K562 (cell line): ENCODE measurements at regions not wholly inside any gene's neighbourhood (a gene's known extent, or its start where the extent isn't known, plus 50 kb on each side); places are given as distances from the start of the nearest gene placed in this dataset.
A peak's percentile ranks its signal among the peaks of the same experiment; 100 is the strongest.

Experiments
- ARID2 ChIP-seq: fragments of 450-650 bp; IDR thresholded peaks from 2 replicates; pipeline ENCODE4 v1.6.1; 2017; ENCODE audit warnings: antibody characterized with exemption, mild to moderate bottlenecking
- ATF3 ChIP-seq, 2 experiments: fragments of 450-650 bp in 1 of 2; sonication (generic) in 1 of 2; formaldehyde crosslinking in 1 of 2; IDR thresholded peaks in 1 of 2; conservative IDR thresholded peaks in 1 of 2; 2 replicates each; pipeline versions ENCODE4 v1.6.1 to v1.8.1; 2016 to 2023; ENCODE audit warnings: mild to moderate bottlenecking in 2 of 2, moderate library complexity in 2 of 2, inconsistent platforms in 1 of 2, missing genetic modification reagents in 1 of 2
- CBFA2T2 ChIP-seq: fragments of 450-650 bp; conservative IDR thresholded peaks from 2 replicates; pipeline ENCODE4 v1.6.1; 2017; ENCODE audit warnings: mild to moderate bottlenecking
- CREB3L1 ChIP-seq: fragments of 450-650 bp; IDR thresholded peaks from 2 replicates; pipeline ENCODE4 v1.6.1; 2014; ENCODE audit warnings: low read depth, mild to moderate bottlenecking, moderate library complexity, borderline replicate concordance
- DACH1 ChIP-seq: fragments of 450-650 bp; IDR thresholded peaks from 2 replicates; pipeline ENCODE4 v1.6.1; 2018; ENCODE audit not compliant: partially characterized antibody
- DIDO1 ChIP-seq: fragments of 450-650 bp; IDR thresholded peaks from 2 replicates; pipeline ENCODE4 v1.6.1; 2016; ENCODE audit warnings: low read depth, missing biosample characterization, missing genetic modification characterization
- DMBX1 ChIP-seq: fragments of 250-450 bp; sonication (Bioruptor Pico); IDR thresholded peaks from 2 replicates; pipeline ENCODE4 v1.8.0; 2022; ENCODE audit warnings: inconsistent platforms, mild to moderate bottlenecking, moderate library complexity, borderline replicate concordance
- FOSL1 ChIP-seq: fragments of 200-800 bp; sonication (Bioruptor generic); conservative IDR thresholded peaks from 2 replicates; pipeline ENCODE4 v1.6.1; 2016; ENCODE audit warnings: missing genetic modification characterization, missing compliant biosample characterization
- GABPA ChIP-seq: fragments of 200-800 bp; sonication (Bioruptor generic); conservative IDR thresholded peaks from 2 replicates; pipeline ENCODE4 v1.6.1; 2016; ENCODE audit warnings: low read depth, missing genetic modification characterization, missing compliant biosample characterization
- HCFC1 ChIP-seq: IDR thresholded peaks from 2 replicates; pipeline ENCODE4 v1.6.1; 2012; ENCODE audit warnings: low read depth, low read length, improper control_type of control experiment
- MAX ChIP-seq: sonication (generic); formaldehyde crosslinking; IDR thresholded peaks from 2 replicates; pipeline ENCODE4 v1.9.0; 2022; ENCODE audit warnings: mild to moderate bottlenecking, missing genetic modification reagents
- NCOA1 ChIP-seq: fragments of 450-650 bp; IDR thresholded peaks from 2 replicates; pipeline ENCODE4 v1.6.1; 2016; ENCODE audit warnings: low read depth
- OTX1 ChIP-seq: fragments of 450-650 bp; formaldehyde crosslinking; IDR thresholded peaks from 2 replicates; pipeline ENCODE4 v1.4.0; 2022; ENCODE audit warnings: mild to moderate bottlenecking
- PHF8 ChIP-seq: fragments of 200-600 bp; sonication (generic); IDR thresholded peaks from 2 replicates; pipeline ENCODE4 v1.6.1; 2012; ENCODE audit warnings: mixed run types, mild to moderate bottlenecking, inconsistent platforms, low read length, moderate library complexity, borderline replicate concordance
- SMARCE1 ChIP-seq: fragments of 450-650 bp; IDR thresholded peaks from 2 replicates; pipeline ENCODE4 v1.7.1; 2016; ENCODE audit warnings: mild to moderate bottlenecking
- TEAD4 ChIP-seq, 2 experiments: sonication (generic) in 1 of 2; formaldehyde crosslinking in 1 of 2; IDR thresholded peaks; 2 replicates each; pipeline versions ENCODE4 v1.6.1 to v1.8.0; 2012 to 2022; ENCODE audit warnings: borderline replicate concordance in 1 of 2, inconsistent platforms in 1 of 2, low read length in 1 of 2, mild to moderate bottlenecking in 1 of 2, missing genetic modification reagents in 1 of 2
- THRB ChIP-seq: fragments of 450-650 bp; formaldehyde crosslinking; conservative IDR thresholded peaks from 2 replicates; pipeline ENCODE4 v1.4.0; 2022; ENCODE audit warnings: mild to moderate bottlenecking, missing genetic modification characterization
- TOE1 ChIP-seq, 2 experiments: fragments of 450-650 bp in 1 of 2; sonication (generic) in 1 of 2; formaldehyde crosslinking in 1 of 2; IDR thresholded peaks; 2 replicates each; pipeline versions ENCODE4 v1.7.1 to v1.8.0; 2016 to 2022; ENCODE audit warnings: borderline replicate concordance in 2 of 2, mild to moderate bottlenecking in 2 of 2, antibody characterized with exemption in 1 of 2, inconsistent platforms in 1 of 2, low read depth in 1 of 2, missing genetic modification reagents in 1 of 2, moderate library complexity in 1 of 2
- TRIM24 ChIP-seq, 2 experiments: fragments of 450-650 bp; IDR thresholded peaks; 2 replicates each; pipeline ENCODE4 v1.6.1; 2016
- XRCC5 ChIP-seq: fragments of 200-400 bp; formaldehyde crosslinking; IDR thresholded peaks from 2 replicates; pipeline ENCODE4 v1.6.1; 2017; ENCODE audit warnings: low read depth, mild to moderate bottlenecking, low read length
- ZBED1 ChIP-seq: IDR thresholded peaks from 2 replicates; pipeline ENCODE4 v1.6.1; 2014
- ZBTB8A ChIP-seq: fragments of 450-650 bp; IDR thresholded peaks from 2 replicates; pipeline ENCODE4 v1.6.1; 2018; ENCODE audit warnings: mild to moderate bottlenecking, moderate library complexity; ENCODE audit not compliant: partially characterized antibody
- ZNF316 ChIP-seq: fragments of 450-650 bp; IDR thresholded peaks from 2 replicates; pipeline ENCODE4 v1.6.1; 2016
- ZNF431 ChIP-seq: sonication (generic); formaldehyde crosslinking; IDR thresholded peaks from 2 replicates; pipeline ENCODE4 v1.8.0; 2022; ENCODE audit warnings: mild to moderate bottlenecking, missing genetic modification reagents

GRCh38 chr1:234546890-234547788 lies 62.8 kb downstream of the IRF2BP2 start (continued):
- peak; percentile 89 for TF ChIP-seq ATF3 (IDR thresholded peaks at IDR 0.05)
- TF ChIP-seq ATF3 (CRISPR knock-in tag; conservative IDR thresholded peaks at IDR 0.05): no peak
- peak; percentile 90 for TF ChIP-seq CBFA2T2
- TF ChIP-seq THRB: peak; percentile 77; the same call in 1 of the 2 replicates
- peak; percentile 57; the same call in 1 of the 2 replicates for TF ChIP-seq FOSL1 (tag)
- no peak for TF ChIP-seq XRCC5
- TF ChIP-seq TEAD4 (IDR thresholded peaks at IDR 0.05; ENCODE audit: low read length): peak; percentile 93
- no peak for TF ChIP-seq TEAD4 (CRISPR knock-in tag; IDR thresholded peaks at IDR 0.05; ENCODE audit: borderline replicate concordance)
- no peak for TF ChIP-seq ZBED1
- TF ChIP-seq DIDO1 (tag): no peak
- TF ChIP-seq MAX (CRISPR knock-in tag): peak; percentile 90
- peak; percentile 56 for TF ChIP-seq DACH1
- peak; percentile 91; the same call in 1 of the 2 replicates for TF ChIP-seq OTX1
- no peak for TF ChIP-seq PHF8
- TF ChIP-seq SMARCE1: peak; percentile 88
- TF ChIP-seq DMBX1 (CRISPR knock-in tag): peak; percentile 88
- no peak for TF ChIP-seq ZNF431 (CRISPR knock-in tag)
- TF ChIP-seq TOE1 (IDR thresholded peaks at IDR 0.05; ENCODE audit: borderline replicate concordance): peak; percentile 65
- TF ChIP-seq TOE1 (CRISPR knock-in tag; IDR thresholded peaks at IDR 0.05; ENCODE audit: borderline replicate concordance, low read depth): no peak
- TF ChIP-seq ZBTB8A: no peak
- peak; percentile 78 for TF ChIP-seq NCOA1
- TF ChIP-seq GABPA (tag): peak; percentile 61
- TF ChIP-seq CREB3L1: 0 out of 2 replicates have a peak, but pooled peaks have one; percentile 19
- peak; percentile 20; the same call in 1 of the 2 replicates for TF ChIP-seq ZNF316
- peak; percentile 87 for TF ChIP-seq TRIM24 (IDR thresholded peaks at IDR 0.05)
- TF ChIP-seq HCFC1: 0 out of 2 replicates have a peak, but pooled peaks have one; percentile 25
- peak; percentile 64 for TF ChIP-seq ARID2
